T-helper 2 cell treated with Interferon-gamma antibody and Interleukin-4, amounts not matched to agents 5 μg/mL and 100 μg/mL, for 36 hours (primary cell): ENCODE measurements at regions not wholly inside any gene's neighbourhood (a gene's known extent, or its start where the extent isn't known, plus 50 kb on each side); places are given as distances from the start of the nearest gene placed in this dataset.
"Not testable (repeated sequence)": the region's sequence is repeated elsewhere in the genome, so short reads cannot be mapped to it uniquely, and the experiment has no call there.

ENCODE experiments used
- DNase-seq: peaks from one replicate; pipeline ENCODE4 v3.0.0; 2021; ENCODE audit warnings: low spot score
- H3K27ac Mint-ChIP-seq: one replicate; pipeline ENCODE4 v1.8.0; 2021; ENCODE audit warnings: mild to moderate bottlenecking, mixed read lengths
- H3K27me3 Mint-ChIP-seq: one replicate; pipeline ENCODE4 v1.8.0; 2021; ENCODE audit warnings: low read depth, mixed read lengths
- H3K36me3 Mint-ChIP-seq: one replicate; pipeline ENCODE4 v1.8.0; 2021; ENCODE audit warnings: low read depth, mixed read lengths
- H3K4me1 Mint-ChIP-seq: one replicate; pipeline ENCODE4 v1.8.0; 2021; ENCODE audit warnings: low read depth, mixed read lengths
- H3K4me3 Mint-ChIP-seq: one replicate; pipeline ENCODE4 v1.8.0; 2022; ENCODE audit warnings: mild to moderate bottlenecking, moderate library complexity, mixed read lengths
- H3K9me3 Mint-ChIP-seq: one replicate; pipeline ENCODE4 v1.8.0; 2021; ENCODE audit warnings: mixed read lengths

DNA sequence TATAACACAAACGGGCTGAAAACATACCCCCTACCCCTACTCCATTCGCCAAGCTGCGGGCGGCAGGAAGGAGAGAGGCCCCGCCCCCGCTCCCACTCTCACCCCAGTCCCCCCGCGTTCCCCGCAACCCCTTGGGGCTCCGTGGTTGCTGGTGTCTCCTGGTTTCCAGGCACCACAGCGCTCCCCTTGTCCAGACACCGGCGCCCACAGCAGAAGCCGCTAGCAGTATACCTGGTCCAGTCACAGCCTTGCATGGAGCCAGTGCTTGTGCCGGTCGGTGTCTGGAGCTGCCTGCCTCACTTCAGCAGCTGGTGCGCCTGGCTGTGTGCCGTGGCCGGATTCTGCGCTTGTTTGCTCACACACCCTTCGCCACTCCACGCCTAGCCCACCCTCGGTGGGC lies 240.5 kb upstream of the DAB2 start:
- Mint-ChIP-seq H3K4me1 (peaks cover 13% of the 10 kb centered on the region), H3K36me3 (no peaks in the 10 kb centered on the region), H3K27ac (no peak overlapping the region), H3K4me3 (no peak overlapping the region), H3K27me3 (peaks cover 5% of the 10 kb centered on the region), H3K9me3 (no peaks in the 10 kb centered on the region)
- DNase-seq, result no peak

DNA sequence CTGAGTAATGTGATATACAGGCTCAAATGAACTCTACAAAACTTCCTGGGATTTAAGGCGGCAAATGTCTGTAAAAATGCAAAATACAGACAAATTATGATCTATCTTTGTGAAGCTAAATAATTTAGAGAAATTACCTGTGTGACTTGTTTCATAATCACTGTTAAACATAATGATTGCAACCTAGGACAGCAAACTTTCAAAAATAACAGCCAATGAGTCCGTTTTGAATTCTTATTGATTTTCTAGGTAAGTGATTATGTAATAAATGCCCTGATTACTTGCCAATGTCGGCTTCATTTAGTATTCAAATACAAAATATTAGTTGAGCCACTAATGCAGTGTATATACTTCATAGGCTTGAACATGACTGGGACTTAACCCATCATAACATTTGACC lies 238.2 kb upstream of the DAB2 start:
- DNase-seq, result no peak
- peaks cover 28% of the 10 kb centered on the region for H3K4me1 Mint-ChIP-seq
- H3K4me3 Mint-ChIP-seq, result no peak overlapping the region
- no peaks in the 10 kb centered on the region for H3K9me3 Mint-ChIP-seq
- peaks cover 5% of the 10 kb centered on the region for H3K27me3 Mint-ChIP-seq
- no peaks in the 10 kb centered on the region for H3K36me3 Mint-ChIP-seq
- H3K27ac Mint-ChIP-seq, result no peak overlapping the region

DNA sequence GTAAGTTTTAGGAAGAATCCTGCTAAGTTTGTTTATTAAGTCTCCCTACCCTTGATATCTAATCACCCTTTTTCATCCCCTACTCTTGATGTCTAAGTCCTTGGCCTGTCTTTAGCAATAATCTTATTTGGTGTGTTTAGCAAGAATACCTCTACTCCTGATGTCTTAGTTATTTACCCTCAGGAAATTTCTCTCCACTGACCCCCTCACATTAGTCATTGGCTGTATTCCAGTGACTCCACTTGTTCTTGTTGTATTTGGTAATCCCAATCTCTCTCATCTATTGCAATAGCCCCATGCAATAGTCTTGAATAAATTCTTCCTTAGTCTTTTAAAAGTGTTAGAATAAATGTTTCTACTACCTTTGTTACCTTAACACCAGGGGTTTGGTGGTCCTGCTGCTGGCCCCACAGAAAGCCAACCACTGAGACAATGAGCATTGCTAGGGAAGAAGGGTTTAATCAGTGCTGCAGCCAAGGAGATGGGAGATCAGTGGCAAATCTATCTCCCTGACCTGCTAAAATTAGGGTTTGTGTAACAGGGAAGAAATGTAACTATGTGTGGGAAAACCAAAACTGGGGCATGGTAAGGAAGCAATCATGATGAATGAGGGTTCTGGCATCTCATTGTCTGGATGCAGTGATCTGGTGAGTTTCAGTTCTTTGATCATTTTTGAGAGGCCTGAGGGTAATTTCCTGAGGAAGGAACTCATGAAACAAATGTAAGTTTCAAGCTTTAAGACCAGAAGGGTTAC lies 236.4 kb upstream of the DAB2 start:
- no peak overlapping the region for H3K27ac Mint-ChIP-seq

DNA sequence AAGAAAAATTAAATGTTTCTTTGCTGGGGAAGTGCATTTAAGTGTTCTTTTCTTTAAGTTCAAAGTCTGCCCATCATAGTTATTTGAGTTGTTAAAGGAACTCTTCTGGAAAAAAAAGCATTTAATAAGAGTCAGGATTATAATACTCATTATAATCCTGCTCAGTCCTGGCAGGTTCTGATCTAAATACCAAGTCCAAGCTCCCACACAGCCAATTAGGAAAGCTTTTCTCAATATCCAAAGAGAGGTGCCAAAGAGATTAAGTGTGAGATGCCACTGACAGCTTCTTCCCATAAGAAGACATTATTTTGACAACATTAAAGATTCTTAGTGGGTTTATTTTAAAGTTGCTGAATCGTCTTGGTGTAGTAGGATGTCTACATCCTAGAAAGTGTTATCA lies 235.2 kb upstream of the DAB2 start:
- Mint-ChIP-seq H3K27me3 (peaks cover 22% of the 10 kb centered on the region), H3K4me1 (peaks cover 40% of the 10 kb centered on the region), H3K9me3 (no peaks in the 10 kb centered on the region), H3K27ac (no peak overlapping the region), H3K4me3 (no peak overlapping the region), H3K36me3 (no peaks in the 10 kb centered on the region)
- DNase-seq, result no peak

More for the DNA sequence above, 236.4 kb upstream of the DAB2 start:
- H3K4me3 Mint-ChIP-seq, result peak overlapping the region; percentile 8
- peaks cover 40% of the 10 kb centered on the region for H3K4me1 Mint-ChIP-seq
- H3K36me3 Mint-ChIP-seq, result no peaks in the 10 kb centered on the region
- H3K9me3 Mint-ChIP-seq, result no peaks in the 10 kb centered on the region
- DNase-seq, result no peak
- H3K27me3 Mint-ChIP-seq, result peaks cover 16% of the 10 kb centered on the region

DNA sequence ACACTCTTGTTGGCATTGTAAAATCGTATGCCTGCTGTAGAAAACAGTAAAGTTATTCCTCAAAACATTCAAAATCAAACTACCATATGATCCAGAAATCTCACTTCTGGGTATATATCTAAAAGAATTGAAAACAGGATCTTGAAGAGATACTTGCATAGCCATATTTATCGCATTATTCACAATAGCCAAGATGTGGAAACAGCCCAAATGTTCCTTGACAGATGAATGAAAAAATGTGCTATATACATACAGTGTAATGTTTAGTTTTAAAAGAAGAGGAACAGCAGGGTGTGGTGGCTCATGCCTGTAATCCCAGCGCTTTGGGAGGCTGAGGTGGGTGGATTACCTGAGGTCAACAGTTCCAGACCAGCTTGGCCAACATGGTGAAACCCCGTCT lies 234.1 kb upstream of the DAB2 start:
- Mint-ChIP-seq H3K4me3 (no peak overlapping the region), H3K4me1 (peaks cover 40% of the 10 kb centered on the region), H3K9me3 (no peaks in the 10 kb centered on the region), H3K27ac (no peak overlapping the region), H3K36me3 (no peaks in the 10 kb centered on the region), H3K27me3 (peaks cover 23% of the 10 kb centered on the region)
- DNase-seq, result no peak

DNA sequence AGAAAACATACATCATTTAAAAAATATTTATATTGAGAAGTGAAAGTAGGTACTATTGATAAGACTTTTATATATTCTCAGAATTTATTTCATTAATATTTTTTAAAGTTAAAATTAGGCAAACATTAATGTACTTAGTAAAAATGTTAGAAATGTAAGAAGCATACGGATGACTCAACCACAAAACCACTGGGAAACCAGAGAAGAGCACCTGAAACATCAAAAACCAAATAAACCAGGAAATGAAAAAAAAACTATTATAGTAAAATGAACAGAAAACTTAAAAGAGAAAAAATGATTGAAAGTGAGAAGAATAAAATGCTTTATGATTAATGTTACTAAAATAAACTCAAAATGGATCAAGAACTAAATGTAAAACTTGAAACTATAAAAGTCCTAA lies 233.2 kb upstream of the DAB2 start:
- Mint-ChIP-seq H3K27ac (peak overlapping the region; percentile 33), H3K36me3 (no peaks in the 10 kb centered on the region), H3K4me3 (peak overlapping the region; percentile 48), H3K9me3 (no peaks in the 10 kb centered on the region), H3K4me1 (peaks cover 40% of the 10 kb centered on the region), H3K27me3 (peaks cover 23% of the 10 kb centered on the region)
- DNase-seq, result no peak

DNA sequence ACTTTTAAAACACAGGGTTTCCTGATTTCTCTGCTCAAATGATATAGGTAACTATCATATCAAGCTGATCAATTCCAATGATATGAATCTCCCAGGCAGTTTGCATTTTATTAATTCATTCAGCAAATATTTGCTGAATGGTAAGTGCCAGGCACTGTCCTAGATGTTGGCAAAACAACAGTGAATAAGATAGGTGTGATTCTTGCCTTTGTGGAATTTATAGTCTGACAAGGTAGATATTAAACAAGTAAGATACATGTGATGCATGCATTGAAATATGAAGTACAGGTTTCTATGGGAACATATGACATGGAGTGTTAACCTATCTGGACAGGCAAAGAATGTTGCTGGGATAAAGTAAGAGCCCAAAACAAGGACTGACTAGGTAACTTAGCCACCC lies 231.8 kb upstream of the DAB2 start:
- Mint-ChIP-seq H3K9me3 (no peaks in the 10 kb centered on the region), H3K27ac (no peak overlapping the region), H3K27me3 (peaks cover 20% of the 10 kb centered on the region), H3K4me3 (no peak overlapping the region), H3K4me1 (peaks cover 38% of the 10 kb centered on the region), H3K36me3 (no peaks in the 10 kb centered on the region)
- DNase-seq, result no peak

DNA sequence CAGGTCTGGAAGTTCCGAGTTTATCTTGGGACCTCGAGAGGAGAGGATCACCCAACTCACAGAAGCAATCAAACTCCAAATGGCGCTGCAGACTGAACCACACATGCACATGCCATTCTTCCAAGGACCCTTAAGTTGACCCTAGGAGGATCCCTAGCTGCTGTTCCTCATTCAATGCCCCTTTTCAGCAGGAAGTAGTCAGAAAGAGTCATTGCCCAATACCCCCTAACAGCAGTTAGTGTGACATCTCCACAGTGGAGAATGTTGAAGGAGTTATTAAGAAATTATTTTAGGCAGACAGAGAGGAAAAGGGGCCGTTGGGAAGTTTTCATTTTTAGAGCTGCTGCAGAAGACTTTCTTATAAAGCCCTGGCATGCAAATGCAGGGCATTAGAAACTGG lies 229.9 kb upstream of the DAB2 start:
- H3K4me3 Mint-ChIP-seq, result no peak overlapping the region
- H3K4me1 Mint-ChIP-seq, result peaks cover 32% of the 10 kb centered on the region
- H3K36me3 Mint-ChIP-seq, result no peaks in the 10 kb centered on the region
- no peaks in the 10 kb centered on the region for H3K9me3 Mint-ChIP-seq
- H3K27ac Mint-ChIP-seq, result no peak overlapping the region
- H3K27me3 Mint-ChIP-seq, result peaks cover 20% of the 10 kb centered on the region
- DNase-seq, result no peak

DNA sequence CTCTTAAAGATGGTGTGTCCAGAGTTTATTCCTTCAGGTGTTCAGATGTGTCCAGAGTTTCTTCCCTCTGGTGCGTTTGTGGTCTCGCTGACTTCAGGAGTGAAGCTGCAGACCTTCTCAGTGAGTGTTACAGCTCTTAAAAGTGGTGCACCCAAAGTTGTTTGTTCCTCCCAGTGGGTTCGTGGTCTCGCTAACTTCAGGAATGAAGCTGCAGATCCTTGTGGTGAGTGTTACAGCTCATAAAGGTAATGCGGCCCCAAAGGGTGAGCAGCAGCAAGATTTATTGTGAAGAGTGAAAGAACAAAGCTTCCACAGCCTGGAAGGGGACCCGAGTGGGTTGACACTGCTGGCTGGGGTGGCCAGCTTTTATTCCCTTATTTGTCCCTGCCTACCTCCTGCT lies 227.7 kb upstream of the DAB2 start:
- H3K4me3 Mint-ChIP-seq, H3K9me3 Mint-ChIP-seq, DNase-seq, H3K36me3 Mint-ChIP-seq, H3K27ac Mint-ChIP-seq: not testable (repeated sequence)
- peaks cover 20% of the 10 kb centered on the region for H3K27me3 Mint-ChIP-seq
- H3K4me1 Mint-ChIP-seq, result peaks cover 19% of the 10 kb centered on the region

DNA sequence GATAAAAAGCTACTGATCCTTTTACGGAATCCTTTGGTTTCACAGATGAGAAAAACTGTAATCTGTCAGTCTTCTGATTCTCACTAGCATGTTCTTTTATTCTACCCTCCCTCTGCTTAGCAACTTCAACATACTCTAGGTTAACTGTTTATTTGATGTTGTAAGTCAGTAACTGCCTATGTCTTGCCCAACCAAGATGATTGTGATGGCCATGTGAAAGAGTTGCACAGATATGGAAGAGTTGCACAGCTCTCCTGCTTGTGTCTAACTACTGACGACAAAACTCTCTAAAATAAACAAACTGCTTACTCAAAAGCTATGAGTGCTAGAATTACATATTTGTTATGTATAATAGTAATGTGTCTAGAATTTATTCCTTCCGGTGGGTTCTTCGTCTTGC lies 227.3 kb upstream of the DAB2 start:
- no peak overlapping the region for H3K27ac Mint-ChIP-seq
- H3K4me1 Mint-ChIP-seq, result peaks cover 14% of the 10 kb centered on the region
- H3K9me3 Mint-ChIP-seq, result no peaks in the 10 kb centered on the region
- H3K27me3 Mint-ChIP-seq, result peaks cover 16% of the 10 kb centered on the region
- no peaks in the 10 kb centered on the region for H3K36me3 Mint-ChIP-seq
- DNase-seq, result no peak
- H3K4me3 Mint-ChIP-seq, result no peak overlapping the region

DNA sequence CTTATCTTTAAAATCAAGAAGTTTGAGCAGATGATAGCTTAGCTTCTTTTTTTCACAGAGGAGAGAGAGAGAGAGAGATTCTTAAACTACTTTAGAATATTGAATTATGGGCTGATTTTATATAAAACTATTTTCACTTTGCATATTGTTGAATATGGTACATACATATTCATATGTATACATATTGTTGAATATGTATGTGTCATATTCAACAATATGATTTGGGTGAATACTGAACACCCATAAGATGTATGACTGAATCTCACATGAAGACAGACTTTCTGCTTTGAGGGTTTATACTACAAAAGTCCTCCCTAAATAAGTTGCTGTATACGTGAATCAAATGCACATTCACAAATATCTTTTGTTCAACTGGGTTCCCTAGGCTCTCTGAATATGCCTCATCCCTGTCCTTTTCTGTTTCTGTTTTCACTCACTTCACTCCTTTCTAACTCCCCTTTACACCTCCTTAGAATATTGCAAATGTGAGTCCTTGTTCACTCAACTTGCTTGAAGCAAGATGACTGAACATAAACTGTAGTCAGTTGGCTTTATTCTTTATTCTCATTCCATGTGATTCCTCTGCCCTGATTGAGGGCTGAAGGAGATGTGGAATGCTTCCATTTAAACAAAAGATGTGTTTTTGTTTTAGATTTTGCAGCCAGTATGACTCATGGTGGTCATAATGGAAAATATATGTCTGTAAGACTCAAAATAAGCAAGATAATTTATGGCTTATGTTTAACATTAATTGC lies 225.4 kb upstream of the DAB2 start:
- Mint-ChIP-seq H3K27me3 (peaks cover 5% of the 10 kb centered on the region), H3K9me3 (no peaks in the 10 kb centered on the region), H3K4me1 (peaks cover 9% of the 10 kb centered on the region), H3K4me3 (no peak overlapping the region), H3K27ac (no peak overlapping the region), H3K36me3 (no peaks in the 10 kb centered on the region)
- no peak for DNase-seq

DNA sequence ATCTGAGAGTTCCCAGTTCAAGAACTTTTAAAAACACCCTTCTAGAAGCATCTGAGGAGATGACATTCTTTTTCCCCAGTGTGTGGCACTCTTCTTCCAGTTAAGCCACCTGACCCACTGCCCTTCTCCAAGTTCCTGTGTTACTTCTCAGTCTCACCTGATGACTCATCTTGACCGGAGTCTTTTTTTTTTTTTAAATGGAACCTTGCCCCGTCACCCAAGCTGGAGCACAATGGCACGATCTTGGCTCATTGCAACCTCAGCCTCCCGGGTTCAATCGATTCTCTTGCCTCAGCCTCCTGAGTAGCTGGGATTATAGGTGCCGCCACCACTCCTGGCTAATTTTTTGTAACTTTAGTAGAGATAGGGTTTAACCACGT lies 224.1 kb upstream of the DAB2 start:
- no peak overlapping the region for H3K27ac Mint-ChIP-seq
- peaks cover 9% of the 10 kb centered on the region for H3K4me1 Mint-ChIP-seq
- no peaks in the 10 kb centered on the region for H3K9me3 Mint-ChIP-seq
- H3K27me3 Mint-ChIP-seq, result peaks cover 4% of the 10 kb centered on the region
- H3K4me3 Mint-ChIP-seq, result no peak overlapping the region
- no peaks in the 10 kb centered on the region for H3K36me3 Mint-ChIP-seq
- DNase-seq, result no peak

DNA sequence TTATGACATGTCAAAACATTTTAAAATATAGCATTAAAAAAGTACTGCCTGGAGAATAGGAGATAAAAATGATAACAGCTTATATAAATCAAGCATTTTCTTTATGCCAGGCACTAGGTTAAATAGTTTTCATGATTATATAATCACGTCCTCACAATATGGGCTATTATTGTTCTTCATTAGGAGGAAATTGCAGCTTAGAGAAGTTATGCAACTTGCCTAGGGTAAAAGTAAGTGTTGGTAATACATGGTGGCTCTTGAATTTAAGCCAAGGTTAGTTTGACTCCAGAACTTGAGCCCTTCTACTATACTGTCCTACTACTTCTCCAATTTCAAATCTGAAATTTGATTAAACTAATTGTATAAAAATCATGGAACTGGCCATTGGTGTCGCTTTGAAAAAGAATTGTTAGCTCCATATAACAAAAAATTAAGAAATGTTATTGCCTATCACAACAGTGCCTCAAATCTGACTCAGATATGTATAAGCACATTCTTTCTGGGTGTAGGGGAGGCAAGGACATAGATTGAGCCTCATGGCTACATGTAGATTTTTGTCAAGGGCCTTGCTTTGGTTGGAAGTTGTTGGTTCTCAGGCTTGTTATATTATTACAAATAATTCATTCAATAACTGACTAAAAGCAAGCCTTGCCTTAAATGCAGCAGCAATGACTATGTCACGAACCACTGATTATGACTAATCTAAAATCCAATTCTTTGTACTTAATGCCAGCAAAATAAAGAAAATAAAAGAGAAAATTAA lies 223.5 kb upstream of the DAB2 start:
- H3K9me3 Mint-ChIP-seq, result no peaks in the 10 kb centered on the region

DNA sequence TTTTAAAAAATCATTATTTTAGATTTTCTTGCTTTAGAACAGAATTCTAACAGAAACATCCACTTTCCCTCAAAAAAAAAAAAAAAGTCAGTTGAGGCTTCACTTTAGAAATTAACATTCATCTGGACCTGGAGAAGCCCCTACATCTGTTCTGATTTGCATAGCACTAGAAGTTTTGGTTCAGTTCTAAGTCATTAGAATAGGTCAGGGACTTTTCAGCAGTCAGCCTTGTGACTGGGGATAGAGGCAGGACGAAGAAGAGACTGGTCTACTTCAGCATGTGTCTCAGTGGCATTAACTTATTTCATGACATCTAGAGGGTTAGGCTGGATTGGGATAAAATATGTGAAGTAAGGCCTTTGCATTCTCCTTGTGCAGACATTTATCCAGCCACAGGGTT lies 215.8 kb upstream of the DAB2 start:
- Mint-ChIP-seq H3K4me1 (no peaks in the 10 kb centered on the region), H3K27me3 (peaks cover 9% of the 10 kb centered on the region), H3K36me3 (no peaks in the 10 kb centered on the region), H3K4me3 (no peak overlapping the region), H3K9me3 (no peaks in the 10 kb centered on the region), H3K27ac (no peak overlapping the region)
- no peak for DNase-seq

More for the DNA sequence above, 223.5 kb upstream of the DAB2 start:
- Mint-ChIP-seq H3K36me3 (no peaks in the 10 kb centered on the region), H3K27ac (no peak overlapping the region), H3K4me1 (peaks cover 9% of the 10 kb centered on the region), H3K27me3 (peaks cover 4% of the 10 kb centered on the region), H3K4me3 (no peak overlapping the region)
- no peak for DNase-seq
